ENCODE measurements at regions not wholly inside any gene's neighbourhood (a gene's known extent, or its start where the extent isn't known, plus 50 kb on each side); places are given as distances from the start of the nearest gene placed in this dataset.

DNA sequence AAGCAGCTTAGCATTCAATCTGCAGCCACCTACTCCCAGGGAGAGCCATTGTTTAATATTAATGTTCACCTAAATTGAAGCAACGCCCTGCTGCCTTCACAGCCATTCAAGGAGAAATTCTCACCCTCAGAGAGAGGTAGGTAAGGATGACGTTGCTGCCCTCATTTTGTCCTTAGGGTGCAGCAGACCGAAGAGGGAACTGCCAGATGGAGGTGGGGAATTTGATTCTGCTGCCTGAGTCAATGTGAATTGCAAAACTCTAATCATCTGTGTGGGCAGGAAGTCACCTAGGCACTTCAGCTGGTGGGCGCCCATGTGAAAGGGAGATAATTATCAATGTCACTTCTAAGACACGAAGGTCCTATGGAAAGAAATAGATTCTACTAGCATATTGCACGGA lies 503.4 kb downstream of the TBC1D4 start:
- TF ChIP-seq, protein P1, sequence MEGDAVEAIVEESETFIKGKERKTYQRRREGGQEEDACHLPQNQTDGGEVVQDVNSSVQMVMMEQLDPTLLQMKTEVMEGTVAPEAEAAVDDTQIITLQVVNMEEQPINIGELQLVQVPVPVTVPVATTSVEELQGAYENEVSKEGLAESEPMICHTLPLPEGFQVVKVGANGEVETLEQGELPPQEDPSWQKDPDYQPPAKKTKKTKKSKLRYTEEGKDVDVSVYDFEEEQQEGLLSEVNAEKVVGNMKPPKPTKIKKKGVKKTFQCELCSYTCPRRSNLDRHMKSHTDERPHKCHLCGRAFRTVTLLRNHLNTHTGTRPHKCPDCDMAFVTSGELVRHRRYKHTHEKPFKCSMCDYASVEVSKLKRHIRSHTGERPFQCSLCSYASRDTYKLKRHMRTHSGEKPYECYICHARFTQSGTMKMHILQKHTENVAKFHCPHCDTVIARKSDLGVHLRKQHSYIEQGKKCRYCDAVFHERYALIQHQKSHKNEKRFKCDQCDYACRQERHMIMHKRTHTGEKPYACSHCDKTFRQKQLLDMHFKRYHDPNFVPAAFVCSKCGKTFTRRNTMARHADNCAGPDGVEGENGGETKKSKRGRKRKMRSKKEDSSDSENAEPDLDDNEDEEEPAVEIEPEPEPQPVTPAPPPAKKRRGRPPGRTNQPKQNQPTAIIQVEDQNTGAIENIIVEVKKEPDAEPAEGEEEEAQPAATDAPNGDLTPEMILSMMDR (IDR thresholded peaks at IDR 0.05; ENCODE audit: control extremely low read depth, extremely low read depth): no peak
- Histone ChIP-seq H3K4me1 (ENCODE audit: control insufficient read depth in 5 of 5, insufficient read depth in 5 of 5, low read length in 5 of 5) (no peaks in the 10 kb centered on the region), H3K9me3 (ENCODE audit: control insufficient read depth in 4 of 4, insufficient read depth in 3 of 4, low read length in 3 of 4) (peaks cover 0 to 1% (median 0%) of the 10 kb centered on the region in 4 donors), H3K9ac (ENCODE audit: insufficient read depth in 1 of 2, low read length in 2 of 2) (no peak overlapping the region), H3K27ac (ENCODE audit: low read depth in 1 of 2, low read length in 1 of 2) (no peak overlapping the region), H3K36me3 (ENCODE audit: control insufficient read depth in 4 of 4, insufficient read depth in 4 of 4, low read length in 4 of 4) (no peaks in the 10 kb centered on the region), H3K4me3 (no peak overlapping the region), H3K27me3 (ENCODE audit: control insufficient read depth in 3 of 3, insufficient read depth in 3 of 3, low read length in 2 of 3) (no peaks in the 10 kb centered on the region)
- DNase-seq (no peak), ATAC-seq (ENCODE audit: insufficient read depth, low FRiP score) (no peak)
- 64 to 67% methylated on average over 6 of the region's 6 CpGs for WGBS, 2 donors

DNA sequence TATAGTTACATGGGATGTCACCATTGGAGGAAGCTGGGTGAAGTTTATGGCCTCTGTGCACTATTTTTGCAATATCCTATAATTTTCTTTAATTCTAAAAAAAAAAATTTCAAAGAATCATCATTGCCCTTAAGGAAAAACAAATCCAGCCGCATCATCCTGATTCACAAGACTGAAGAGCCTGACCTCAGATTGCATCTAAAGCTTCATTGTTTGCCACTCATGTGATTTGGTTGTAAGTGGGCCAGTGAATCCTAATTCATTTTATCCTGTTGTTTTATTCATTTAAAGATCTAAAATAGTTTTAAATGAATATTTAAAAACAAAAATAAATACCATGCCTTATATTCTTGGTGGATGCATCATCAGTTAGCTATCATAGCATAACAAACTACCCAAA lies 504.5 kb downstream of the TBC1D4 start:
- 94 to 96% methylated on average over 1 of the region's 1 CpG for WGBS, 2 donors
- H3K27me3 ChIP-seq (ENCODE audit: control insufficient read depth in 3 of 3, insufficient read depth in 3 of 3, low read length in 2 of 3): no peaks in the 10 kb centered on the region
- no peaks in the 10 kb centered on the region for H3K36me3 ChIP-seq (ENCODE audit: control insufficient read depth in 4 of 4, insufficient read depth in 4 of 4, low read length in 4 of 4)
- H3K4me1 ChIP-seq (ENCODE audit: control insufficient read depth in 5 of 5, insufficient read depth in 5 of 5, low read length in 5 of 5): no peaks in the 10 kb centered on the region
- ATAC-seq (ENCODE audit: insufficient read depth, low FRiP score) (no peak), DNase-seq (no peak)
- no peak overlapping the region for H3K27ac ChIP-seq (ENCODE audit: low read depth in 1 of 2, low read length in 1 of 2)
- H3K4me3 ChIP-seq: no peak overlapping the region
- H3K9me3 ChIP-seq (ENCODE audit: control insufficient read depth in 4 of 4, insufficient read depth in 3 of 4, low read length in 3 of 4): peaks cover 0 to 1% (median 0%) of the 10 kb centered on the region in 4 donors
- TF ChIP-seq, protein P1 (IDR thresholded peaks at IDR 0.05; ENCODE audit: control extremely low read depth, extremely low read depth): no peak
- no peak overlapping the region for H3K9ac ChIP-seq (ENCODE audit: insufficient read depth in 1 of 2, low read length in 2 of 2)

DNA sequence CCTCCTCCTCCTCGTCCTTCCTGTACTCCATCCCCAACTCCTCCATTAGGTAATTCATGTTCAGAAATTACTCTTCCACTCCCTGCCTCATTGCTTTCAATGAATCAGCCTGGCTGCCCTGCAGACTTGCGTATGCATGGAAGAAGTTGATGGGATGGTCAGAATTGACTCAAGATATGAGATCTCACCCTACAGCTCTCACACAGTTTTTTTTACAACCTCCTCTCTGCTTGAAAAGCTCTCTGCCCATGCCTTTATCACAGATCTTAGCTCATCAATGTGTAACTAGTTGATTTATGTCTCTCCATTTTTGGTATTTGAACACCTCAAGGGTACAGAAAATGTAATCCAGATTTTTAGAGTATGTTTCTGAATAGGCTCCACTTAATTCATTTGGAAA lies 506.9 kb downstream of the TBC1D4 start:
- Histone ChIP-seq H3K4me3 (no peak overlapping the region), H3K4me1 (ENCODE audit: control insufficient read depth in 5 of 5, insufficient read depth in 5 of 5, low read length in 5 of 5) (no peaks in the 10 kb centered on the region), H3K36me3 (ENCODE audit: control insufficient read depth in 4 of 4, insufficient read depth in 4 of 4, low read length in 4 of 4) (no peaks in the 10 kb centered on the region), H3K9me3 (ENCODE audit: control insufficient read depth in 4 of 4, insufficient read depth in 3 of 4, low read length in 3 of 4) (no peaks in the 10 kb centered on the region), H3K27ac (ENCODE audit: low read depth in 1 of 2, low read length in 1 of 2) (no peak overlapping the region), H3K27me3 (ENCODE audit: control insufficient read depth in 3 of 3, insufficient read depth in 3 of 3, low read length in 2 of 3) (no peaks in the 10 kb centered on the region), H3K9ac (ENCODE audit: insufficient read depth in 1 of 2, low read length in 2 of 2) (no peak overlapping the region)
- TF ChIP-seq, protein P1 (IDR thresholded peaks at IDR 0.05; ENCODE audit: control extremely low read depth, extremely low read depth): no peak
- 64 to 70% methylated on average over 2 of the region's 2 CpGs for WGBS, 2 donors
- ATAC-seq (ENCODE audit: insufficient read depth, low FRiP score): no peak
- DNase-seq: no peak
